CD14-positive monocyte (primary cell): ENCODE measurements at regions not wholly inside any gene's neighbourhood (a gene's known extent, or its start where the extent isn't known, plus 50 kb on each side); places are given as distances from the start of the nearest gene placed in this dataset.

Experiments used
- DNase-seq, 3 donors: peaks; one replicate each; pipeline ENCODE4 v3.0.0-alpha.2; 2011 to 2022
- H2AFZ ChIP-seq: 2 replicates; pipeline ENCODE4 v1.6.0; 2012; ENCODE audit warnings: mild to moderate bottlenecking, low read depth, low read length, inconsistent platforms; ENCODE audit not compliant: insufficient read depth, poor library complexity, severe bottlenecking
- H3K27ac ChIP-seq, 2 donors: 1 replicate in 1 of 2; 2 replicates in 1 of 2; pipeline ENCODE4 v1.5.1; 2012 to 2013; ENCODE audit warnings: low read length in 2 of 2, control low read depth in 1 of 2, inconsistent platforms in 1 of 2, low read depth in 1 of 2, mild to moderate bottlenecking in 1 of 2
- H3K27me3 ChIP-seq, 2 donors: one replicate each; pipeline versions ENCODE4 v1.6.0 to v1.6.1; 2011 to 2013; ENCODE audit warnings: low read length in 2 of 2; ENCODE audit not compliant: control insufficient read depth in 2 of 2, insufficient read depth in 2 of 2
- H3K36me3 ChIP-seq, 2 donors: replicated peaks in 1 of 2; 1 replicate in 1 of 2; 2 replicates in 1 of 2; pipeline versions ENCODE4 v1.5.1 to v1.6.1; 2012 to 2013; ENCODE audit warnings: low read length in 2 of 2, control low read depth in 1 of 2, inconsistent platforms in 1 of 2, mild to moderate bottlenecking in 1 of 2; ENCODE audit not compliant: insufficient read depth in 2 of 2, control insufficient read depth in 1 of 2
- H3K4me1 ChIP-seq, 2 donors: 1 replicate in 1 of 2; 2 replicates in 1 of 2; pipeline versions ENCODE4 v1.5.1 to v1.6.1; 2012 to 2013; ENCODE audit warnings: low read length in 2 of 2, control low read depth in 1 of 2, inconsistent platforms in 1 of 2, mild to moderate bottlenecking in 1 of 2, moderate library complexity in 1 of 2; ENCODE audit not compliant: insufficient read depth in 2 of 2, control insufficient read depth in 1 of 2
- H3K4me2 ChIP-seq: replicated peaks from 2 replicates; pipeline ENCODE3; 2012; ENCODE audit warnings: low read length, moderate library complexity, mild to moderate bottlenecking; ENCODE audit not compliant: poor library complexity, severe bottlenecking; ENCODE audit errors: extremely low read depth
- H3K4me3 ChIP-seq, 3 experiments: fragments of 200-600 bp in 1 of 3; sonication (generic) in 1 of 3; replicated peaks in 1 of 3; 1 replicate in 2 of 3; 2 replicates in 1 of 3; pipeline ENCODE4 v1.5.1; 2011 to 2013; ENCODE audit warnings: low read length in 3 of 3, mild to moderate bottlenecking in 3 of 3, control low read depth in 2 of 3, low read depth in 2 of 3, inconsistent platforms in 1 of 3, moderate library complexity in 1 of 3
- H3K79me2 ChIP-seq: 2 replicates; pipeline ENCODE4 v1.6.0; 2012; ENCODE audit warnings: mild to moderate bottlenecking, control low read depth, inconsistent platforms, low read length, moderate library complexity; ENCODE audit not compliant: insufficient read depth
- H3K9ac ChIP-seq: 2 replicates; pipeline ENCODE4 v1.6.0; 2017; ENCODE audit warnings: low read length, mild to moderate bottlenecking; ENCODE audit not compliant: insufficient read depth, poor library complexity, severe bottlenecking
- H3K9me3 ChIP-seq, 2 donors: replicated peaks in 1 of 2; 1 replicate in 1 of 2; 2 replicates in 1 of 2; pipeline versions ENCODE4 v1.5.1 to v1.6.1; 2012 to 2013; ENCODE audit warnings: low read length in 2 of 2, control low read depth in 1 of 2; ENCODE audit not compliant: control insufficient read depth in 1 of 2, insufficient read depth in 1 of 2
- H4K20me1 ChIP-seq: 2 replicates; pipeline ENCODE4 v1.6.0; 2012; ENCODE audit warnings: mild to moderate bottlenecking, low read length, control low read depth, moderate library complexity; ENCODE audit not compliant: insufficient read depth
- H3K27ac Mint-ChIP-seq, 7 donors: one replicate each; pipeline ENCODE4 v1.8.0; 2020; ENCODE audit warnings: mild to moderate bottlenecking in 7 of 7, mixed read lengths in 7 of 7, moderate library complexity in 6 of 7, inconsistent platforms in 2 of 7
- H3K27me3 Mint-ChIP-seq, 3 donors: one replicate each; pipeline ENCODE4 v1.8.0; 2021 to 2022; ENCODE audit warnings: low read depth in 3 of 3, mild to moderate bottlenecking in 3 of 3, mixed read lengths in 3 of 3, moderate library complexity in 3 of 3, inconsistent platforms in 1 of 3
- H3K36me3 Mint-ChIP-seq, 2 donors: one replicate each; pipeline ENCODE4 v1.8.0; 2020; ENCODE audit warnings: mixed read lengths in 2 of 2, inconsistent platforms in 1 of 2, mild to moderate bottlenecking in 1 of 2
- H3K4me1 Mint-ChIP-seq: one replicate; pipeline ENCODE4 v1.8.0; 2020; ENCODE audit warnings: mild to moderate bottlenecking, mixed read lengths
- H3K4me3 Mint-ChIP-seq, 2 donors: one replicate each; pipeline ENCODE4 v1.8.0; 2020; ENCODE audit warnings: mild to moderate bottlenecking in 2 of 2, mixed read lengths in 2 of 2, moderate library complexity in 1 of 2
- H3K9me3 Mint-ChIP-seq, 7 donors: one replicate each; pipeline ENCODE4 v1.8.0; 2020 to 2022; ENCODE audit warnings: mixed read lengths in 7 of 7, mild to moderate bottlenecking in 6 of 7, moderate library complexity in 6 of 7, inconsistent platforms in 2 of 7
- WGBS: methylation state at CpG from one replicate; pipeline ENCODE4 v1.1.5; 2013; ENCODE audit warnings: missing lambda C conversion rate; ENCODE audit not compliant: insufficient coverage; 5-methylcytosine and 5-hydroxymethylcytosine counted together
- intact Hi-C, 2 donors: fragments of 100-400 bp; cut with micrococcal nuclease; formaldehyde crosslinking; loops; one replicate each; pipeline versions ENCODE4 v1.15.0 to v1.15.1; 2023
- TF ChIP-seq, protein P1 (sequence below): fragments of 200-600 bp; IDR thresholded peaks from one replicate; pipeline ENCODE4 v1.8.0; 2022; ENCODE audit warnings: antibody characterized with exemption, mild to moderate bottlenecking

DNA sequence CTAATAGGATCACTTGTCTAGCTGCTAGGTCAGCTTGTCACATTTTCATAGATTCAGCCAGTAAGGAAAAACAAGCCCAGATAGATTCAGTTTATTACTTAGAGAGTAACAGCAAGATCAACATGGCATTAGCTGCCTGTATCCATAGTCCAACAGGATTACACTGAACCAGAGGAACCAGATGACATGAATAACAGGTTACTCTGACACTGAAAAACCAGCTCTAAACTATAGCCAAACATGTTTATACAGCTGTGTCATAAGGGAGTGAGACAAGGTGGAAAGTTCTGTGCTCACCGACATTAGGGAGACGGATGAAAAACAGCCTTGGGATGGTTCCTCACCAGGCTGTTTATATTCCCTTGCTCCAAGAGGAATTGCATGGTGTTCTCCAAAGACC is 102.9 kb upstream of the EOLA2 start:
- no peaks in the 10 kb centered on the region for H3K79me2 ChIP-seq
- Mint-ChIP-seq H3K27me3 (peaks cover 0 to 1% (median 0%) of the 10 kb centered on the region in 3 donors), H3K36me3 (no peaks in the 10 kb centered on the region), H3K27ac (no peak overlapping the region), H3K9me3 (peaks cover 0 to 6% (median 1%) of the 10 kb centered on the region in 7 donors), H3K4me3 (no peak overlapping the region), H3K4me1 (peaks cover 9% of the 10 kb centered on the region)
- H3K9me3 ChIP-seq = no peaks in the 10 kb centered on the region
- intact Hi-C loops = no loop called here
- no peak for DNase-seq
- H3K27me3 ChIP-seq = no peaks in the 10 kb centered on the region
- TF ChIP-seq, protein P1, sequence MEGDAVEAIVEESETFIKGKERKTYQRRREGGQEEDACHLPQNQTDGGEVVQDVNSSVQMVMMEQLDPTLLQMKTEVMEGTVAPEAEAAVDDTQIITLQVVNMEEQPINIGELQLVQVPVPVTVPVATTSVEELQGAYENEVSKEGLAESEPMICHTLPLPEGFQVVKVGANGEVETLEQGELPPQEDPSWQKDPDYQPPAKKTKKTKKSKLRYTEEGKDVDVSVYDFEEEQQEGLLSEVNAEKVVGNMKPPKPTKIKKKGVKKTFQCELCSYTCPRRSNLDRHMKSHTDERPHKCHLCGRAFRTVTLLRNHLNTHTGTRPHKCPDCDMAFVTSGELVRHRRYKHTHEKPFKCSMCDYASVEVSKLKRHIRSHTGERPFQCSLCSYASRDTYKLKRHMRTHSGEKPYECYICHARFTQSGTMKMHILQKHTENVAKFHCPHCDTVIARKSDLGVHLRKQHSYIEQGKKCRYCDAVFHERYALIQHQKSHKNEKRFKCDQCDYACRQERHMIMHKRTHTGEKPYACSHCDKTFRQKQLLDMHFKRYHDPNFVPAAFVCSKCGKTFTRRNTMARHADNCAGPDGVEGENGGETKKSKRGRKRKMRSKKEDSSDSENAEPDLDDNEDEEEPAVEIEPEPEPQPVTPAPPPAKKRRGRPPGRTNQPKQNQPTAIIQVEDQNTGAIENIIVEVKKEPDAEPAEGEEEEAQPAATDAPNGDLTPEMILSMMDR = no peak
- H4K20me1 ChIP-seq = no peaks in the 10 kb centered on the region
- WGBS = 80% methylated on average over 1 of the region's 2 CpGs
- no peak overlapping the region for H3K9ac ChIP-seq
- no peak overlapping the region for H3K4me2 ChIP-seq
- peaks cover 0 to 2% of the 10 kb centered on the region in 2 donors for H3K4me1 ChIP-seq
- no peak overlapping the region for H3K4me3 ChIP-seq
- no peaks in the 10 kb centered on the region for H3K36me3 ChIP-seq
- no peak overlapping the region for H3K27ac ChIP-seq
- H2AFZ ChIP-seq = no peak overlapping the region

DNA sequence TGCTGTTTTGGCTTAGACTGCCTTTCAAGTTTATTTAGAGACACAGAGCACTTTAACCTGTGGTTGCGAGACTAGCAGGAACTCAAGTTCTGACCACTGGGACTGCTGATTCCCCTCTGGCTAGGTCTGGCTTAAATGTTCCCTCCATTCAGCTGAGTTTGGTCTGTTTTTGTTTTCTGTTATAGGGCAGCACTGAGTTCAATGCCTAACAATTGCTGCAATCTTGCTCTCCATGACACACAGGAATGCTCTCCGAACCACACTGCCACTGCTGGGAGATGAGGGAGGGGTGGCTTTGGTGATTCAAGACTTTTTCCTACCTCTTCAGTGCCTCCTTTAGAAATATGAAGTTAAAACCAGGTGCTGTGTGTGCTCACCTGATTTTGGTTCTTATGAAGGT is 106.3 kb upstream of the EOLA2 start:
- Histone ChIP-seq H3K36me3 (no peaks in the 10 kb centered on the region), H3K79me2 (no peaks in the 10 kb centered on the region), H3K27ac (no peak overlapping the region), H2AFZ (no peak overlapping the region), H3K9ac (no peak overlapping the region), H3K4me2 (no peak overlapping the region), H3K27me3 (no peaks in the 10 kb centered on the region), H3K4me3 (no peak overlapping the region), H3K9me3 (no peaks in the 10 kb centered on the region), H4K20me1 (no peaks in the 10 kb centered on the region), H3K4me1 (no peaks in the 10 kb centered on the region)
- Mint-ChIP-seq H3K9me3 (peaks cover 0 to 6% (median 1%) of the 10 kb centered on the region in 7 donors), H3K4me3 (no peak overlapping the region), H3K27ac (no peak overlapping the region), H3K36me3 (no peaks in the 10 kb centered on the region), H3K27me3 (peaks cover 0 to 1% (median 0%) of the 10 kb centered on the region in 3 donors), H3K4me1 (no peaks in the 10 kb centered on the region)
- TF ChIP-seq, protein P1 = no peak
- DNase-seq = no peak
- intact Hi-C loops = no loop called here
- no CpG with 5 or more reads among the region's 2 CpGs for WGBS
